Fibroblast of mammary gland (primary cell): ENCODE measurements at regions not wholly inside any gene's neighbourhood (a gene's known extent, or its start where the extent isn't known, plus 50 kb on each side); places are given as distances from the start of the nearest gene placed in this dataset.
A peak's percentile ranks its signal among the peaks of the same experiment; 100 is the strongest.

Experiments
- DNase-seq: peaks from one replicate; pipeline ENCODE4 v3.0.0-alpha.2; 2010; ENCODE audit warnings: low read depth
- H3K4me3 ChIP-seq: 2 replicates; pipeline ENCODE4 v1.5.1; 2011; ENCODE audit warnings: low read depth, mild to moderate bottlenecking, low read length, moderate library complexity; ENCODE audit not compliant: control insufficient read depth
- CTCF ChIP-seq: conservative IDR thresholded peaks from 2 replicates; pipeline ENCODE4 v1.5.1; 2011; ENCODE audit warnings: low read depth, low read length, inconsistent platforms; ENCODE audit not compliant: control insufficient read depth, insufficient read depth

- no peak for DNase-seq
- no peak for TF ChIP-seq CTCF
- no peak overlapping the region for H3K4me3 ChIP-seq
These were observed 249.0 kb downstream of the EPM2A start for GRCh38 chr6:145486306-145486705.

- no peak for DNase-seq
- H3K4me3 ChIP-seq, result no peak overlapping the region
- TF ChIP-seq CTCF, result no peak
These were observed 245.7 kb downstream of the EPM2A start for GRCh38 chr6:145489583-145489982.

- no peak for DNase-seq
- TF ChIP-seq CTCF, result no peak
- H3K4me3 ChIP-seq, result no peak overlapping the region
These were observed 245.3 kb downstream of the EPM2A start for GRCh38 chr6:145490068-145490467.

GRCh38 chr6:145491126-145491525, 244.2 kb downstream of the EPM2A start:
- DNase-seq, result no peak
- TF ChIP-seq CTCF, result no peak
- no peak overlapping the region for H3K4me3 ChIP-seq

- no peak for TF ChIP-seq CTCF
- no peak for DNase-seq
- no peak overlapping the region for H3K4me3 ChIP-seq
These were observed 238.3 kb downstream of the EPM2A start for GRCh38 chr6:145497006-145497405.

- no peak overlapping the region for H3K4me3 ChIP-seq
- no peak for TF ChIP-seq CTCF
- no peak for DNase-seq
These were observed 236.9 kb downstream of the EPM2A start for GRCh38 chr6:145498425-145498824.

- no peak for TF ChIP-seq CTCF
- DNase-seq, result peak; percentile 7
- H3K4me3 ChIP-seq, result no peak overlapping the region
These were observed 232.9 kb downstream of the EPM2A start for GRCh38 chr6:145502416-145502815.
